ENCODE measurements at regions not wholly inside any gene's neighbourhood (a gene's known extent, or its start where the extent isn't known, plus 50 kb on each side); places are given as distances from the start of the nearest gene placed in this dataset.

DNA sequence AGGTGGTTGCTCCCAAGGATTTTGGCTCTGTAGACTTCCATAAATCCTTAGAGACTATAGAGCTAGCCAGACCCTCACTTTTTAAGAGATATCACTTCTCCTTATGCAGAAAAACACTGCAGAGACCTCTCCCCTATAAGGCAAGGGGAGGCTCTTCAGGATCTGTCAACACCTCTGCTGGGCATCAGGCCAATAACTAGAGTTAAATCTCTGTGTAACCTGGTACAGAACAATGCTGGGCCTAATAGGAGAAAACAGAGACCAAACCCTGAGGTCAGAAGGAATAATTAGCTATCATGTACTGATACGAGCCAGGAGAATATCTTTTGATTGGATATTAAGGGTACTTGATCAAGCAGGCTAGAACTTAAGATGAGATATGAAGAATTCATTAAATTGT lies 358.5 kb downstream of the TBC1D4 start (continued):
- TF ChIP-seq RXRA (CRISPR knock-in tag; IDR thresholded peaks at IDR 0.05) (no peak), SRY (CRISPR knock-in tag; IDR thresholded peaks at IDR 0.05) (no peak), FOSL2 (CRISPR knock-in tag; IDR thresholded peaks at IDR 0.05) (no peak), KAT8 (CRISPR knock-in tag; IDR thresholded peaks at IDR 0.05) (no peak)
- TF ChIP-seq, protein P1, sequence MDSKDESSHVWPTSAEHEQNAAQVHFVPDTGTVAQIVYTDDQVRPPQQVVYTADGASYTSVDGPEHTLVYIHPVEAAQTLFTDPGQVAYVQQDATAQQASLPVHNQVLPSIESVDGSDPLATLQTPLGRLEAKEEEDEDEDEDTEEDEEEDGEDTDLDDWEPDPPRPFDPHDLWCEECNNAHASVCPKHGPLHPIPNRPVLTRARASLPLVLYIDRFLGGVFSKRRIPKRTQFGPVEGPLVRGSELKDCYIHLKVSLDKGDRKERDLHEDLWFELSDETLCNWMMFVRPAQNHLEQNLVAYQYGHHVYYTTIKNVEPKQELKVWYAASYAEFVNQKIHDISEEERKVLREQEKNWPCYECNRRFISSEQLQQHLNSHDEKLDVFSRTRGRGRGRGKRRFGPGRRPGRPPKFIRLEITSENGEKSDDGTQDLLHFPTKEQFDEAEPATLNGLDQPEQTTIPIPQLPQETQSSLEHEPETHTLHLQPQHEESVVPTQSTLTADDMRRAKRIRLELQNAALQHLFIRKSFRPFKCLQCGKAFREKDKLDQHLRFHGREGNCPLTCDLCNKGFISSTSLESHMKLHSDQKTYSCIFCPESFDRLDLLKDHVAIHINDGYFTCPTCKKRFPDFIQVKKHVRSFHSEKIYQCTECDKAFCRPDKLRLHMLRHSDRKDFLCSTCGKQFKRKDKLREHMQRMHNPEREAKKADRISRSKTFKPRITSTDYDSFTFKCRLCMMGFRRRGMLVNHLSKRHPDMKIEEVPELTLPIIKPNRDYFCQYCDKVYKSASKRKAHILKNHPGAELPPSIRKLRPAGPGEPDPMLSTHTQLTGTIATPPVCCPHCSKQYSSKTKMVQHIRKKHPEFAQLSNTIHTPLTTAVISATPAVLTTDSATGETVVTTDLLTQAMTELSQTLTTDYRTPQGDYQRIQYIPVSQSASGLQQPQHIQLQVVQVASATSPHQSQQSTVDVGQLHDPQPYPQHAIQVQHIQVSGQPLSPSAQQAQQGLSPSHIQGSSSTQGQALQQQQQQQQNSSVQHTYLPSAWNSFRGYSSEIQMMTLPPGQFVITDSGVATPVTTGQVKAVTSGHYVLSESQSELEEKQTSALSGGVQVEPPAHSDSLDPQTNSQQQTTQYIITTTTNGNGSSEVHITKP (CRISPR knock-in tag; IDR thresholded peaks at IDR 0.05; ENCODE audit: low read depth): no peak
- TF ChIP-seq, protein P2, sequence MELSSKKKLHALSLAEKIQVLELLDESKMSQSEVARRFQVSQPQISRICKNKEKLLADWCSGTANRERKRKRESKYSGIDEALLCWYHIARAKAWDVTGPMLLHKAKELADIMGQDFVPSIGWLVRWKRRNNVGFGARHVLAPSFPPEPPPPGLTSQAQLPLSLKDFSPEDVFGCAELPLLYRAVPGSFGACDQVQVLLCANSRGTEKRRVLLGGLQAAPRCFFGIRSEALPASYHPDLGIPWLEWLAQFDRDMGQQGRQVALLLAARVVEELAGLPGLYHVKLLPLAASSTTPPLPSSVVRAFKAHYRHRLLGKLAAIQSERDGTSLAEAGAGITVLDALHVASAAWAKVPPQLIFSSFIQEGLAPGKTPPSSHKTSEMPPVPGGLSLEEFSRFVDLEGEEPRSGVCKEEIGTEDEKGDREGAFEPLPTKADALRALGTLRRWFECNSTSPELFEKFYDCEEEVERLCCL (CRISPR knock-in tag; IDR thresholded peaks at IDR 0.05; ENCODE audit: borderline replicate concordance): no peak

DNA sequence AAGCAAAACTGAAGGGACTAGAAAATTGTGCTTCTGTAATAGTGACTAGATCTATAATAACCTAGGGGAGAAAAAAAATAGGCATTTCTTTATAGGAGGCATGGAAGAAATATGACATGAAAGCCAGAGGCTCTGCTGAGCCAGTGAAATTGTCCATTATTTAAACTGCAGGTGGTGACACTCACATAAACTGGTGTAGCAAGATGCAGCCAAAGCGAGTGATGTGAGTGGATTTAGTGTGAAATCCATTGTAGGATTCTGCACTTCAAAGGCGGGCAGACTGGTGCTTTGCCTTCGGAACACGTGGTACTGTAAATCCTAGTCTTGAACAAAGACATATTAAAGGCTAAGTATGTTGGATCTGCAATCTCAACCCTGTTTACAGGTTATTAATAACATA lies 361.9 kb downstream of the TBC1D4 start:
- no peak overlapping the region for H3K4me2 ChIP-seq (ENCODE audit: low read depth, low read length)
- H3K4me1 ChIP-seq (ENCODE audit: insufficient read depth, low read length): no peaks in the 10 kb centered on the region
- H3K27ac ChIP-seq (ENCODE audit: extremely low read length, insufficient read depth, low read length): no peak overlapping the region
- intact Hi-C loops (cut with micrococcal nuclease; ENCODE audit: unreplicated experiment): no loop called here
- ATAC-seq (no peak), DNase-seq (ENCODE audit: low spot score) (no peak), FAIRE-seq (no peak)
- WGBS (ENCODE audit: low lambda C conversion rate): 5% methylated on average over 4 of the region's 4 CpGs
- no TSS peak for BruUV-seq (replicated peaks)
- no peaks in the 10 kb centered on the region for H3K79me2 ChIP-seq (ENCODE audit: insufficient read depth, low read length)
- H3K9ac ChIP-seq (ENCODE audit: insufficient read depth, low read depth, low read length): no peak overlapping the region
- no peak overlapping the region for H3K4me3 ChIP-seq (replicated peaks in 1 of 3; ENCODE audit: insufficient read depth in 1 of 3, low read depth in 2 of 3, low read length in 3 of 3)
- ChIA-PET POLR2A (no interaction called here), CTCF (ENCODE audit: low intra/inter-chr PET ratio, low total read pairs) (no interaction called here)
- in situ Hi-C loops (cut with HindIII; ENCODE audit: extremely low pct_ligation_motif_present, low pct_unique_long_range_greater_than_20kb): no loop called here
- H2AFZ ChIP-seq (ENCODE audit: low read length): no peak overlapping the region
- H3K36me3 ChIP-seq (replicated peaks in 1 of 2; ENCODE audit: control insufficient read depth in 1 of 2, insufficient read depth in 2 of 2, low read length in 2 of 2): no peaks in the 10 kb centered on the region
- no peaks in the 10 kb centered on the region for H3K9me3 ChIP-seq (ENCODE audit: low read length)
- H4K20me1 ChIP-seq (ENCODE audit: insufficient read depth, low read length): no peaks in the 10 kb centered on the region
- no peaks in the 10 kb centered on the region; a peak in 1 of 5 replicates for H3K27me3 ChIP-seq (ENCODE audit: control insufficient read depth in 1 of 2, insufficient read depth in 2 of 2, low read length in 2 of 2)
- no peak for TF ChIP-seq ZNF850 (CRISPR knock-in tag; conservative IDR thresholded peaks at IDR 0.05)
- TF ChIP-seq, protein P3, sequence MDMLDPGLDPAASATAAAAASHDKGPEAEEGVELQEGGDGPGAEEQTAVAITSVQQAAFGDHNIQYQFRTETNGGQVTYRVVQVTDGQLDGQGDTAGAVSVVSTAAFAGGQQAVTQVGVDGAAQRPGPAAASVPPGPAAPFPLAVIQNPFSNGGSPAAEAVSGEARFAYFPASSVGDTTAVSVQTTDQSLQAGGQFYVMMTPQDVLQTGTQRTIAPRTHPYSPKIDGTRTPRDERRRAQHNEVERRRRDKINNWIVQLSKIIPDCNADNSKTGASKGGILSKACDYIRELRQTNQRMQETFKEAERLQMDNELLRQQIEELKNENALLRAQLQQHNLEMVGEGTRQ (IDR thresholded peaks at IDR 0.05; ENCODE audit: low read depth, low read length): no peak
- TF ChIP-seq, protein P3 (CRISPR knock-in tag; IDR thresholded peaks at IDR 0.05; ENCODE audit: borderline replicate concordance): no peak
- TF ChIP-seq ZKSCAN1 (IDR thresholded peaks at IDR 0.05; ENCODE audit: low read length): no peak
- TF ChIP-seq ZFP37 (CRISPR knock-in tag; IDR thresholded peaks at IDR 0.05; ENCODE audit: borderline replicate concordance): no peak
- TF ChIP-seq JDP2 (CRISPR knock-in tag; IDR thresholded peaks at IDR 0.05; ENCODE audit: borderline replicate concordance): no peak
- TF ChIP-seq ZNF616 (CRISPR knock-in tag; IDR thresholded peaks at IDR 0.05; ENCODE audit: low read depth): no peak
- TF ChIP-seq, protein P4, sequence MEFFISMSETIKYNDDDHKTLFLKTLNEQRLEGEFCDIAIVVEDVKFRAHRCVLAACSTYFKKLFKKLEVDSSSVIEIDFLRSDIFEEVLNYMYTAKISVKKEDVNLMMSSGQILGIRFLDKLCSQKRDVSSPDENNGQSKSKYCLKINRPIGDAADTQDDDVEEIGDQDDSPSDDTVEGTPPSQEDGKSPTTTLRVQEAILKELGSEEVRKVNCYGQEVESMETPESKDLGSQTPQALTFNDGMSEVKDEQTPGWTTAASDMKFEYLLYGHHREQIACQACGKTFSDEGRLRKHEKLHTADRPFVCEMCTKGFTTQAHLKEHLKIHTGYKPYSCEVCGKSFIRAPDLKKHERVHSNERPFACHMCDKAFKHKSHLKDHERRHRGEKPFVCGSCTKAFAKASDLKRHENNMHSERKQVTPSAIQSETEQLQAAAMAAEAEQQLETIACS (CRISPR knock-in tag; IDR thresholded peaks at IDR 0.05): no peak
- TF ChIP-seq, protein P5, sequence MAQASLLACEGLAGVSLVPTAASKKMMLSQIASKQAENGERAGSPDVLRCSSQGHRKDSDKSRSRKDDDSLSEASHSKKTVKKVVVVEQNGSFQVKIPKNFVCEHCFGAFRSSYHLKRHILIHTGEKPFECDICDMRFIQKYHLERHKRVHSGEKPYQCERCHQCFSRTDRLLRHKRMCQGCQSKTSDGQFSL (CRISPR knock-in tag; IDR thresholded peaks at IDR 0.05): no peak
